PC-3 (cell line): ENCODE measurements at regions not wholly inside any gene's neighbourhood (a gene's known extent, or its start where the extent isn't known, plus 50 kb on each side); places are given as distances from the start of the nearest gene placed in this dataset.

Experiments
- ATAC-seq: fragments of 200-7000 bp; cut with Tn5 transposase; 2 replicates; pipeline ENCODE4 v1.9.1; 2020; ENCODE audit warnings: mild to moderate bottlenecking, moderate library complexity
- BruUV-seq: library from RNA; stranded (reverse); fragments of 400-500 nt; replicated peaks from 2 replicates; lab custom pipeline; 2021; lab: Mats Ljungman, UMichigan
- CTCF ChIA-PET: fragments of 300-600 bp; sonication (Branson Sonifier 250); formaldehyde crosslinking; loops from one replicate; lab custom pipeline; 2022; ENCODE audit warnings: antibody characterized with exemption; lab: Charles Lee
- POLR2A ChIA-PET: fragments of 300-600 bp; sonication (Branson Sonifier 250); formaldehyde crosslinking; loops from one replicate; lab custom pipeline; 2022; ENCODE audit warnings: antibody characterized with exemption; ENCODE audit not compliant: unreplicated experiment; lab: Charles Lee
- DNase-seq: peaks from one replicate; pipeline ENCODE4 v3.0.0-alpha.2; 2015
- H2AFZ ChIP-seq: fragments of 300-600 bp; sonication (generic); 2 replicates; pipeline ENCODE4 v1.6.0; 2016; ENCODE audit warnings: antibody characterized with exemption, low read length
- H3F3A ChIP-seq: fragments of 300-600 bp; sonication (generic); one replicate; pipeline ENCODE4 v1.6.0; 2017; ENCODE audit warnings: antibody characterized with exemption, low read length, control low read depth, mild to moderate bottlenecking; ENCODE audit not compliant: unreplicated experiment
- H3K27ac ChIP-seq: fragments of 300-600 bp; sonication (generic); 2 replicates; pipeline ENCODE4 v1.5.1; 2016; ENCODE audit warnings: mild to moderate bottlenecking, low read length
- H3K27me3 ChIP-seq: fragments of 300-600 bp; sonication (generic); 2 replicates; pipeline ENCODE4 v1.6.1; 2016; ENCODE audit warnings: low read length, mixed read lengths
- H3K36me3 ChIP-seq: fragments of 300-600 bp; sonication (generic); 2 replicates; pipeline ENCODE4 v1.6.1; 2016; ENCODE audit warnings: low read depth, mixed run types, low read length, mixed read lengths
- H3K4me1 ChIP-seq: fragments of 300-600 bp; sonication (generic); 2 replicates; pipeline ENCODE4 v1.5.1; 2016; ENCODE audit warnings: low read length; ENCODE audit not compliant: insufficient read depth
- H3K4me2 ChIP-seq: fragments of 300-600 bp; sonication (generic); 2 replicates; pipeline ENCODE4 v1.6.0; 2016; ENCODE audit warnings: low read length
- H3K4me3 ChIP-seq: fragments of 300-600 bp; sonication (generic); 2 replicates; pipeline ENCODE4 v1.5.1; 2016; ENCODE audit warnings: mild to moderate bottlenecking, low read length, mixed read lengths
- H3K79me2 ChIP-seq: fragments of 300-600 bp; sonication (generic); 2 replicates; pipeline ENCODE4 v1.6.1; 2017; ENCODE audit warnings: low read length, mixed read lengths
- H3K9ac ChIP-seq: fragments of 300-600 bp; sonication (generic); 2 replicates; pipeline ENCODE4 v1.6.0; 2016; ENCODE audit warnings: mild to moderate bottlenecking, low read length
- H3K9me2 ChIP-seq: fragments of 300-600 bp; sonication (generic); replicated peaks from 2 replicates; pipeline ENCODE4 v1.6.1; 2016; ENCODE audit warnings: mixed run types, low read length, mixed read lengths
- H3K9me3 ChIP-seq: fragments of 300-600 bp; sonication (generic); 2 replicates; pipeline ENCODE4 v1.6.1; 2016; ENCODE audit warnings: low read length, mixed read lengths
- H4K20me1 ChIP-seq: fragments of 300-600 bp; sonication (generic); 2 replicates; pipeline ENCODE4 v1.6.1; 2016; ENCODE audit warnings: low read length, mixed read lengths
- EZH2 ChIP-seq: fragments of 300-600 bp; sonication (generic); IDR thresholded peaks from one replicate; pipeline ENCODE4 v1.6.1; 2017; ENCODE audit warnings: antibody characterized with exemption, mild to moderate bottlenecking, low read length; ENCODE audit not compliant: unreplicated experiment
- EZH2phosphoT487 ChIP-seq: fragments of 300-600 bp; sonication (generic); IDR thresholded peaks from 2 replicates; pipeline ENCODE4 v1.6.1; 2018; ENCODE audit warnings: mild to moderate bottlenecking, antibody characterized with exemption, low read length, borderline replicate concordance
- intact Hi-C: fragments of 100-400 bp; cut with micrococcal nuclease; formaldehyde crosslinking; loops from 2 replicates; pipeline ENCODE4 v1.9.0; 2023
- TF ChIP-seq, protein P1 (sequence below): fragments of 300-600 bp; sonication (generic); conservative IDR thresholded peaks from 2 replicates; pipeline ENCODE4 v1.5.1; 2017; ENCODE audit warnings: antibody characterized with exemption, low read depth, mild to moderate bottlenecking, low read length

DNA sequence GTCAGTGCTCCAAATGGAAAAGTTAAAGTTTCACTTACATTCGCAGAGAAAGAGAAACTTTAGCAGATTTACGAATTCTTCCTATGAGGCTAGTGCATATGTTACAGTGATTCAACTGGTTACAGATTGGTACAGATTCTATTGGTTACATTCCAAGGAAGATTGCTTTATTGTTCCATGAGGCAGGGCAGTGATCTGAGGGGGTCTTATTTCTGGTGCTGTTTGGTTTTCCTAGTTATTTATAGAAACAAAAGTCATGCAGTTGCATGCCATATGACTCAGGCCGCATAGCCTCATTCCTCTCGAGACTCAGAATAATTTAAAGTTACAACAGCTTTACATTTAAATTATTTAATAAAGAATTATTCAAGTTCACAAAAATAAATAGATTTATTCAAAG lies 385.4 kb upstream of the SYT4 start:
- TF ChIP-seq, protein P1, sequence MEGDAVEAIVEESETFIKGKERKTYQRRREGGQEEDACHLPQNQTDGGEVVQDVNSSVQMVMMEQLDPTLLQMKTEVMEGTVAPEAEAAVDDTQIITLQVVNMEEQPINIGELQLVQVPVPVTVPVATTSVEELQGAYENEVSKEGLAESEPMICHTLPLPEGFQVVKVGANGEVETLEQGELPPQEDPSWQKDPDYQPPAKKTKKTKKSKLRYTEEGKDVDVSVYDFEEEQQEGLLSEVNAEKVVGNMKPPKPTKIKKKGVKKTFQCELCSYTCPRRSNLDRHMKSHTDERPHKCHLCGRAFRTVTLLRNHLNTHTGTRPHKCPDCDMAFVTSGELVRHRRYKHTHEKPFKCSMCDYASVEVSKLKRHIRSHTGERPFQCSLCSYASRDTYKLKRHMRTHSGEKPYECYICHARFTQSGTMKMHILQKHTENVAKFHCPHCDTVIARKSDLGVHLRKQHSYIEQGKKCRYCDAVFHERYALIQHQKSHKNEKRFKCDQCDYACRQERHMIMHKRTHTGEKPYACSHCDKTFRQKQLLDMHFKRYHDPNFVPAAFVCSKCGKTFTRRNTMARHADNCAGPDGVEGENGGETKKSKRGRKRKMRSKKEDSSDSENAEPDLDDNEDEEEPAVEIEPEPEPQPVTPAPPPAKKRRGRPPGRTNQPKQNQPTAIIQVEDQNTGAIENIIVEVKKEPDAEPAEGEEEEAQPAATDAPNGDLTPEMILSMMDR, result no peak
- no peak for TF ChIP-seq EZH2
- TF ChIP-seq EZH2phosphoT487, result no peak
- POLR2A ChIA-PET, result no interaction called here
- BruUV-seq, result no TSS peak
- H3K9me2 ChIP-seq, result no peaks in the 10 kb centered on the region
- no peaks in the 10 kb centered on the region for H3F3A ChIP-seq
- no peaks in the 10 kb centered on the region for H3K36me3 ChIP-seq
- no peaks in the 10 kb centered on the region for H3K27me3 ChIP-seq
- H3K9me3 ChIP-seq, result no peaks in the 10 kb centered on the region
- no peaks in the 10 kb centered on the region for H4K20me1 ChIP-seq
- no peak overlapping the region for H3K9ac ChIP-seq
- CTCF ChIA-PET, result interaction anchor here (0.9 kb wide), 1 partner anchor 143 kb away, joined by 4 read pairs; no protein-coding TSS in a partner anchor
- no peak overlapping the region for H3K4me3 ChIP-seq
- peak overlapping the region; percentile 31; the same call in 1 of the 2 replicates for H3K4me2 ChIP-seq
- peak; percentile 38 for DNase-seq
- H3K79me2 ChIP-seq, result no peaks in the 10 kb centered on the region
- peaks cover 11% of the 10 kb centered on the region for H3K4me1 ChIP-seq
- no peak overlapping the region for H2AFZ ChIP-seq
- ATAC-seq, result no peak
- H3K27ac ChIP-seq, result no peak overlapping the region
- intact Hi-C loops, result loop anchor here (5.0 kb wide), 1 partner anchor 430 kb away; no protein-coding TSS in a partner anchor

DNA sequence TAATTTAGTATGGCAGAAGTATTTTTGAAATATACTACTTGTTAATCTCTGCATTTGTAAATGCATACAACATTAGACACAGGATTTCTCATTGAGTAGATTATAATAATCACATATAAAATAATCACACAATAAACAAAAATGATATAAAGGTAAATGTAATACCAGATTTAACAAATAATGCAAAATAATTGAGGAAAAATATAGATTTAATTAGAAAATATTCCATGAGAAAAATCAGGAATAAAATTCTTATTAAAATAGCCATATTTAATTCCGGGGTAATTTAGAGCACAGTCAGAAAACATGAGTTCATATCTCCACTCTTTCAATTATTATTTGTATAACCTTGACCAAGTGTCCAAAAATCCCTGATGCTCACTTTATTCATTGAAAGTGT lies 385.9 kb upstream of the SYT4 start:
- H3F3A ChIP-seq, result no peaks in the 10 kb centered on the region
- CTCF ChIA-PET, result no interaction called here
- intact Hi-C loops, result loop anchor here (5.0 kb wide), 1 partner anchor 429 kb away; no protein-coding TSS in a partner anchor
- no peaks in the 10 kb centered on the region for H3K36me3 ChIP-seq
- DNase-seq, result no peak
- no peaks in the 10 kb centered on the region for H4K20me1 ChIP-seq
- no peaks in the 10 kb centered on the region for H3K9me2 ChIP-seq
- no peak for ATAC-seq
- no peak overlapping the region for H3K4me2 ChIP-seq
- TF ChIP-seq, protein P1, result no peak
- TF ChIP-seq EZH2 (no peak), EZH2phosphoT487 (no peak)
- H2AFZ ChIP-seq, result no peak overlapping the region
- no peaks in the 10 kb centered on the region for H3K27me3 ChIP-seq
- no peak overlapping the region for H3K4me3 ChIP-seq
- POLR2A ChIA-PET, result no interaction called here
- no peak overlapping the region for H3K9ac ChIP-seq
- H3K4me1 ChIP-seq, result peaks cover 11% of the 10 kb centered on the region
- H3K79me2 ChIP-seq, result no peaks in the 10 kb centered on the region
- BruUV-seq, result no TSS peak
- H3K9me3 ChIP-seq, result no peaks in the 10 kb centered on the region
- H3K27ac ChIP-seq, result no peak overlapping the region

DNA sequence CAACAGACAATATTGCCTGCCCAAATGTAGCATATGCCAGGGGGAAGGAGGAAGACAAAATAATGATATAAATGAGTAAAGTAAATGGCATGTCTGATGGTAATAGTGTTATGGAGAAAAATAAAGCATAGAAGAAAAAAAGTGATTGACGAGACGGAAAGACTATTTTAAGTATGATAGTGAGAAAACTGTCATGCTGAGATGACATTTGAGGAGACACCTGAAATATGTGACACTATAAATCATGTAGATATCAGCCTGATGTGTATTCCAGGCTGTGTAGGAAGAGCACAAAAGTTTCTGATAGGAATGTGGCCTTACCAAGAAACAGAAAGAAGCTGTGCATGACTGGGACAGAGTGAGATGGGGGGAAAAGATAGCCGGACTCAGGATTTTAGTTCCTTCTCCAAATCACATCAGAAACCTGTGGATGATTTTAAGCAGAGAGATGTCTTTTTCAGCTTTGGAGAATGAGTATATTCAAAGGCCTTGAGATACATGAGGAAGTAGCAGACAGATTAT lies 387.3 kb upstream of the SYT4 start:
- Histone ChIP-seq H3K79me2 (no peaks in the 10 kb centered on the region), H3K9me3 (no peaks in the 10 kb centered on the region), H3K4me2 (no peak overlapping the region), H3K4me3 (no peak overlapping the region), H3K36me3 (no peaks in the 10 kb centered on the region), H3K27ac (no peak overlapping the region), H3F3A (no peaks in the 10 kb centered on the region), H2AFZ (no peak overlapping the region), H4K20me1 (no peaks in the 10 kb centered on the region), H3K4me1 (peaks cover 11% of the 10 kb centered on the region), H3K27me3 (no peaks in the 10 kb centered on the region), H3K9me2 (no peaks in the 10 kb centered on the region), H3K9ac (no peak overlapping the region)
- intact Hi-C loops, result loop anchor here (1.0 to 5.0 kb wide), 2 partner anchors 113 to 428 kb away; no protein-coding TSS in a partner anchor
- ATAC-seq (no peak), DNase-seq (no peak)
- POLR2A ChIA-PET, result no interaction called here
- TF ChIP-seq EZH2 (no peak), EZH2phosphoT487 (no peak)
- TF ChIP-seq, protein P1, result no peak
- CTCF ChIA-PET, result no interaction called here
- BruUV-seq, result no TSS peak
